GM18951 (cell line): ENCODE measurements at regions not wholly inside any gene's neighbourhood (a gene's known extent, or its start where the extent isn't known, plus 50 kb on each side); places are given as distances from the start of the nearest gene placed in this dataset.

ENCODE experiments used
- POLR2A ChIP-seq: IDR thresholded peaks from 4 replicates; pipeline ENCODE4 v1.6.1; 2011; ENCODE audit warnings: mild to moderate bottlenecking; ENCODE audit not compliant: insufficient read length, insufficient read depth; ENCODE audit errors: extremely low read depth
- in situ Hi-C: fragments of 300-500 bp; cut with MboI; formaldehyde crosslinking; loops from one replicate; pipeline ENCODE4 v1.12.0; 2022; ENCODE audit warnings: low sequenced_read_pairs, mixed read lengths, inconsistent platforms; ENCODE audit not compliant: unreplicated experiment

DNA sequence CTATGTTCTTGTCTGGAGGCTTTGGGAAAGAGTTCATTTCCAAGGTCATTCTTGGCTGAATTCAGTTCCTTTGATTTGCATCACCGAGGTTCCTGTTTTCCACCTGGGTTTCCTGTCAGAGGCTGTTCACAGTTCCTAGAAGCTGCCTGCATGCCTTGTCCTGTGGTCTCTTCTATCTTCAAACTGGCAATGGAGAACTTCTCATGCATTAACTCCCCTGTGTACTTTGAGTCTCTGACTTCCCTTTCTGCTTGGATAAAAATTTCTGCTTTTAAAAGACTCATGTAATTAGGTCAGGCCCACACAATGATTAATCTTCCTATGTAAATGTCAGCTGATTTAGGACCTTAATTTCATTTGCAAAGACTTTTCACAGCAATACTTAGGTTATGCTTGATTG, 499.3 kb upstream of the FANCL start:
- TF ChIP-seq POLR2A = no peak
- in situ Hi-C loops = no loop called here

DNA sequence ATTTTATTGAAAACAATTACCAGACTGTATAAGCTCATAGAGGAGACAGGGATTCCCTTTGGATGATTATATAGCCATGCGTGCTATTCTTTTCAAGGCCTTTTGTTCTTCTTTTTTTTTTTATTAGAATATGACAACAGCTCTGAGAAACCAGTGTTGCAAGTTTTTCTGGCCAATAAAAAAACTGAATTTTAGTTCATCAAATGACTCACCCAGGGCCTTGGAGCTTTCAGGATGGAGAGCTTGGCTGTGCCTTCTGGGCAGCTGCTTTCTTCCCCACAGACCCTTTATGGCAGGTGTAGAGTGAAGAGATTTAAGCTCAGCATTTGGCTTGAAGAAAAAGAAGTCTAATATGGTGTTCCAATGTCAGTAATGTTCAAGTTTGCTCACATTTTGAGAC, 497.9 kb upstream of the FANCL start:
- in situ Hi-C loops = no loop called here
- no peak for TF ChIP-seq POLR2A

DNA sequence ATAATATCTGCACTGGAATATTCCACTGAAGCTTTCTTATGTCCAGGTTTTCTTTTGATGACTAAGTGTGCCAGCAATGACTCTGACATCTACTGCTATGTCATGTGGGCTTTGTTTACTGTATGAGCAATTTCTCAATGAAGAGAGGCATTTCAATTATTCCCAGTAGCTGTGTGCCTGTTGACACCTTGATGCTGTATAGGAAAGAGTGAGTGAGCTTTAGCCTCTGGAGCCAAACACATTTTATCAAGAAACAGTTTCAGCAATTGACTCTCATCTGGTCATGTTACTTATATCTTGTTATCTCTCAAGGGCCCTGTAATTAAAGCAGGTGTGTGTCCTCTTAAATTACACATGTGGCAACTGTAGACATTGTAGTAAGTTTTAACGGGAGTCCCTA, 493.2 kb upstream of the FANCL start:
- in situ Hi-C loops = no loop called here
- TF ChIP-seq POLR2A = no peak

DNA sequence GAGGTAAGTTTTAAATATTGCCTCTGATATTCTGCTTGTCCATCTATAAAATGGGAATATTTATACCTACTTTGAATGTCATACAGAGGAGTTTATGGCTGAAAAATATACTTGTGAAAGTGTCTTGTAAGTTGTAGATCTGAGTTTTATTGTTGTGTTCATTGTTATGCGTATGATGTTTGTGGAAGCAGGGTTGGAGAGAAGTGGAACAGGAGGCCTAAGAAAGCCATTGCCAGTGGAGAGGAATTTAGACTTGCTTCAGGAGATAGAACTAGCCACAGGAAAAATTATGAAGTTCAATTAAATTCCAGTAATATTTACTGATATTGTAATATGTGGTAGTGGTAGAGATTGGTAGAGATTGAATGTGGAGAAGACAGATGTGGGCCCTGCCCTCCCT, 491.9 kb upstream of the FANCL start:
- in situ Hi-C loops = no loop called here
- TF ChIP-seq POLR2A = no peak

DNA sequence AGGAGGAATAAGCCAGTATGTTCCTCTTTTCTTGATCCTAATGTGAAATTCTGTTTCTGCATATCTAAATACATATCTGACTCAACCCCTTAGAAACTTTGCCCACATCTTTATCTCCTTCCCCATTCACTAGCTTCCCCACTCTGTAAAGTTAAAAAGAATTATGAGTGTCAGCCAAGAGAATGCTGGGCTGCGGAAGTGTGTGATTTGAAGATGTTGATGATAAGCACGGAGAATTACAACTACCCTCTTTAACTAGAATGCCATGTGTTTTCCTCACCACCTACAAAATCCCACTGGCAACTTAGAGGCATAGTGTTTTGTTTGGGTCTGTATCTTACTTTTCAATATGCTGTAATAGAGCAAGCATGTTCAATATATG, 490.4 kb upstream of the FANCL start:
- in situ Hi-C loops = no loop called here
- TF ChIP-seq POLR2A = no peak

DNA sequence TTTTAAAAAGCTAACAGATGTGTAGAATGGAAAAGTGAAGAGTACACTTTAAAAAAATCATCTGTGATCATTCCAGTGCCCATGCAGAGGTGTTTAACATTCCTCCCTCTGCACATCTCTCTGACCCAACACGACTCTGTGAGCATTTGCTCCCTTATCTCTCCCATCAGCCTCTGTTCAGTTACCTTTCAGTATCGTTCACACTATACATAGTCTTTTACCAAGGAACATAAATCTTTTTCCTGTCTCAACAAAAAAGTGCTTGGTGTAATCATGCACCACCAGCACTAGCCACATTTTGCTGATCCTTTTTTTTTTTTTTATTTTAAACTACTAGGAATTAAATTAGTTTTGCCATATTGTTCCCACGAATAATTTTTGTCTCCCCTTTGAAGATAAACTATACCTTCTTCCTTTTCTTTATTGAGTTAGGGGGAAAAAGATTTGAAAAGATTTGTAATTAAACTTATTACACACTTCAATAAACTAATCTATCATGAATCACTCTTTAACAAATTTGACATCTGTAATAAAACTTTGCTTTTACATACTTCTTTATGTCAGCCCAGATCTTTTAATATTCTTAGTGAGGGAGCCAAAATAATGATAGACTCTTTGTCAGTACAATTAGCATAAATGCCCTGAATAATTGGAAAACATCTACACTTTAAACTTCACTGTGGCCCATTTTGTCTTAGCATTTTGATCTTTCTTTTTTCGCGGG, 489.8 kb upstream of the FANCL start:
- in situ Hi-C loops = no loop called here
- no peak for TF ChIP-seq POLR2A

DNA sequence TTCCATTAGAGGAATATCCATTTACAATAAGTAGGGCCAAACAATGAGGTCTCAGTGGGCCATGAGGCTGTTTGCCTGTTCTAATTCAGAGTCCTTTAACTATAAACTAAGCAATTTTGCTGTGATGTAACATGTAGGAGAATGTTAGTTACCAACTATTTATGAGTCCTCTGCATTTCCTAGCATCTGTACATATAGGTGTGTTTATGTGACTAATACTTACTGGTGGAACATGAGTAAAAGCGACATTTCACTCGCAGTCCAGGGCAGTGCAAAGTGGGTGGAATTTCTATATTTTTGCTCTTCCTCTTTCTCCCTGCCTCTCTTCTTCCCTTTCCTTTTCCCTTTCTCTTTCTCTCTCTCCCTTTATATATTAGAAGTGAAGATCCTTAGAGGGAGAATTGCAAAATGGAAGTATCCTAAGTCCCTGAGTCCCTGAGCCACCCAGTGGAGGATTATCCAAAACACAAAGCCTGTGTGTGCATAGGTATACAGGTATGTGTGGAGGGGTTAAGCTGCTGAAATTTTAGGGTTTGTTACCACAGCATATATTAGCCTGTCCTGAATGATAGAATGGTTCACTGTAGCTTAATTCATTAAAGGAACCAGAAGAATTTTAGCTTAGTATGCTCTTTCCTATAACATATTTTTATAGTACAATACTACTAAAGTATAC, 487.0 kb upstream of the FANCL start:
- in situ Hi-C loops = no loop called here
- no peak for TF ChIP-seq POLR2A

DNA sequence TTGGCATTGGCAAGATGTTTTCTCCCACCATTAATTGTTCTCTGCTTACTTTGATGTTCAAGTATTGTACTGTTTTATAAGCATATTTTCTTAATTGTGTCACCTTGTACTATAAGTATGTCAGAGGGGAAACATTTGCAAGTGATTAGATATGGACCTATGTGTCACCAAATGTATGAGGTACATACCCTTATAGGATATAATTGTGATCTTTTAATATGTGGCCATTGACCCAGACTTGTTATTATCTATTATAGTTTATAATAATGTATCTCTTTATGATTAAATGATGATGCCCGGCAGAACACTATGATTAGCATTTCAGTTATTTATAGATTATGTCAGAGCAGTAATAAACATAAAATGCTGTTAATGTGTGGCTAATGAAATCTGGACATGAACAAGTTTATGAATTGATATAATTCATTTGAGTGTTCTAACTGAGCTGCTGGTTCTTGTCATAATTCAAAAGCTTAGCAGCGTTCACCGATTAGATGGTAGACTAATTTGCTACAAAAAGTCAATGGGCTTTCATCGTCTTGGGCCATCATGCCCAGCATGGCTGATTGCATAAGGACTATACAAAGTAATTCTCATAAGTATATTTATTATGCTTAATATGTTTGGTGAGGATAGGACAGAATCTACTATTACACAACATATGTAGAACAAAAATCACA, 480.9 kb upstream of the FANCL start:
- in situ Hi-C loops = no loop called here

DNA sequence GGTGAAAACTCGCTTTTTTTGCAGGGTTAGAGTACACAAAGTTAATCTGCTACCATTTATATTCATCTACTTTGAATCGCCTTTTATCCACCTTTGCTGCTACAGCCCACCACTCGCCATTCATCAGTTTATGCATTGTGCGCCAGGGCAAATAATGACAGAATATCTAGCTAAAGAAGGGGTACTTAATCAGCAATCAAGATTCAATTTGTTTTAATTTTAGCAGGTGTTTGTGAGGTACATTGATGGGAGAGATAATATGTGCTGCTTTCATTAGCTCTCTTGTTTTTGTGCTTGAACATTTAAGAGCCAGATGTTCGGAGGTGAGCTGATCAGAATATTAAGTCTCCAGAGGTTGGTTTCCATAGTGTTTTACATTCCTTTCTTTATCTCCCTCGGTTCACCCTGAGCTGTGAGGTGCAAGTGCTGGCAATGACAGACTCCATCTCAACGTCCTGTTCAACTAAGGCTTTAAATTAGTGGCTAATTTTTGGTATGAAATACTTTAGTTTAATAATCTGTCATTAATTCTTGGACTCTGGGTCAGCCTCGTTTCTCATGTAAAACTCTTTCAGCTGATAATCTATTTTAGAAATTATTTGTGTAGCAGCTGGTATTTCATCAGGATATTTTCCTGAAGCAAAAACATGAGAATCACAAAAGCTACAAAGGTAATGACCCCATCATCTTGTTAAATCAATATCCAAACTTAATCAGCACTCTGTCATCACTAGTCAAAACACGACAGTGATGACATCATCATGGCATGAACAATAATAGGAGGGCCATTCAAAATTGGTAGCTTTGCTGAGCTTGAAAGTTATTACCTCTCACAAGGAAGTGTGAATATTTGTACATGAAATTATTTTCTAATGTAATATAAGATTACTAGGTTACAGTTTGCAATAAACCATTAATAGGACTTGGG, 479.9 kb upstream of the FANCL start:
- in situ Hi-C loops = no loop called here
- no peak for TF ChIP-seq POLR2A

More for the DNA sequence above, 480.9 kb upstream of the FANCL start:
- no peak for TF ChIP-seq POLR2A

DNA sequence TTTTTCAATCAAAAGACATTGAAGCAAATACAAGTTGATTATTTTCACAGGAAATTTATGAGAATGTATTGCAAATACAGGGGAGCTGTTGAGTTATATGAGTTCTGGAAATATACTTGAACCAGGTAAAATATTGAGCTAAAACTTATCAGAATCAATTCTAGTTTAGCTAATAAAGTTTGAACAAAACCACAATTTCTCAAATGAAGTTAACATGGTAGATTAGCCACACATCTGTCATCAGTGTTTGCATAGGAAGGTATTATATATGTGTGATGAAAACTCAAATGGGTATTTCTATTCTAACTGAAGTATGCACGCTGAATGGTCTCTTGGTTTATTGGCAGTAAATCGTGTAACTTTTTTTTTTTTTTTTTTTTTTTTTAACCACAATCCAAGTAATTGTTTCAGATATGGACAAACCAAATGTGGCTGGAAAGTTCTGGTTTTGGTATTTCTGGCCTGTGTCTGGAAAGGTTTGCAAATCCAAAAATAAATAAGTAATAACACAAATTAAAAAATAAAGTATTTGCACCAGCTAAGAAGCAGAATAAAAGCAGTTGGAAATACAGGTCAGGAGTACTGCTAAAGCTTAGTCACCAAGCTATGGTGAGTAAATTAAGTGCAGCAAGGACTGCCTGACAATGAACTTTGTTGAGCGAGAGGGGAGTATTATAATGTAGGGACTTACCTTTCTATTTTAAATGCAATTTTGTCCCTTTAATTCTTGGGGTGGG, 479.1 kb upstream of the FANCL start:
- no peak for TF ChIP-seq POLR2A
- in situ Hi-C loops = no loop called here

DNA sequence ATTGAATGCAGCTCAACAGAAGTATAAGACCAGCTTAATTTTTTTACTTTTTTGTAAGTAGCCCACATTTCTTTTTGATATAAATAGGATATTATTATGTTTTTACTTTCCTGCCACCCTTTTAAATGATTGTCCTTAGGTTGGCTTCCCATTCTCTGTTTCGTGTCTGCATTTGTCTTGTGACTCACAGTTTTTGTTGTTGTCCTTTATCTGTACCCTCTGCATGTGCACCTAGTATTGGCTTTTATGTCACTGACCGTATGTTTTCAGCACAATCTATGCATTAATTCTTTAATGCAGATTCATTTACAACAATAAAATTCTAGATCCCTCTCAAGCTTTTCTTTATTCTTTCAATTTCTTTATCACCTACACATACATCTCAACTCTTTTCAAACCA, 474.2 kb upstream of the FANCL start:
- TF ChIP-seq POLR2A = no peak
- in situ Hi-C loops = no loop called here

DNA sequence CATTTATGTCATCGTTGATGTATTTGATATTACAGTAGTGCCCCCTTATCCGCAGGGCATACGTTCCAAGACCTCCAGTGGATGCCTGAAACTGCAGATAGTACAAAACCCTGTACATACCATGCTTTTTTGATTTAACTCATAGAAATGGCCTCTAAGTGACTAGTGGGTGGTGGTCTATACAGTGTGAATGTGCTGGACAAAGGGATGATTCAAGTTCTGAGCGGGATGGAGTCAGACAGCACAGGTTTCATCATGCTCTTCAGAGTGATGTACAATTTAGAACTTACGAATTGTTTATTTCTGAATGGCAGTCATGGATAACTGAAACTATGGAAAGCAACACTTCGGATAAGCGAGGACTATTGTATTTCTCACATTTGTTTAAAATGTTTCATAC, 473.1 kb upstream of the FANCL start:
- no peak for TF ChIP-seq POLR2A
- in situ Hi-C loops = no loop called here

DNA sequence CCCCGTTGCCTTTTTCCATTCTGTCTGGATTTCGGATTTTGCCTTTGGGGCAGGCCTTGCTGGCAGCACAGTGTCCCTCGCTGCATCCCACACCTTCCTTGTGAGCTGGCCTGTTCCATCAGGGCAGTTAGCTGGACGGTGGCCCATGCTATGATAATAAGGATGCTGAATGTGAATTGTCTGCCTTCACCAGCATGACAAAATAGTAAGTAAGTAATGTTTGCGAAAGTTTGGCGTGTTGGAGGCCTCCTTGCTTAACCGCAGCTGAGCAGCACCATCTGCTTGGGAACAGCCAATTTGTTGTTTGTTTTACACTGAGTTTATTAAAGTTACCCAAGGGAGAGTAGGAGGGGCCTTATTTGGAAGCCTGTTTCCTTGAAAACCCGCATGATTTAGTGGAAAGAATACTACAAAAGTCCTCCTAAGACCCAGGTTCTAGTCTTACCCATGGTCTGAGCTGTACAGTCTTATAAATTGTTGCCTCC, 469.7 kb upstream of the FANCL start:
- in situ Hi-C loops = no loop called here
- TF ChIP-seq POLR2A = no peak
